SK-N-SH (cell line): ENCODE measurements at regions not wholly inside any gene's neighbourhood (a gene's known extent, or its start where the extent isn't known, plus 50 kb on each side); places are given as distances from the start of the nearest gene placed in this dataset.

ENCODE experiments used
- CTCF ChIA-PET: fragments of 300-600, 350-600 bp; formaldehyde crosslinking; extraction: SDS; loops from one replicate; lab custom pipeline; 2021; lab: Yijun Ruan, JAX
- POLR2A ChIA-PET: fragments of 350-600 bp; sonication (Branson Sonifier 250); formaldehyde crosslinking; extraction: SDS; loops from one replicate; lab custom pipeline; 2020; ENCODE audit warnings: antibody characterized with exemption, inconsistent platforms; lab: Yijun Ruan, JAX
- DNase-seq: peaks from one replicate; pipeline ENCODE4 v3.0.0; 2012
- H2AFZ ChIP-seq: fragments of 200-600 bp; sonication (generic); 2 replicates; pipeline ENCODE4 v1.8.1; 2016; ENCODE audit warnings: antibody characterized with exemption, mild to moderate bottlenecking, low read depth
- H3F3A ChIP-seq: fragments of 200-600 bp; sonication (generic); replicated peaks from 2 replicates; pipeline ENCODE3; 2016; ENCODE audit warnings: antibody characterized with exemption, mild to moderate bottlenecking; ENCODE audit not compliant: insufficient read depth
- H3K27ac ChIP-seq, 2 experiments: fragments of 200-500 bp in 1 of 2; fragments of 200-600 bp in 1 of 2; sonication (Bioruptor generic) in 1 of 2; sonication (generic), shearing (Covaris generic) in 1 of 2; 2 replicates each; pipeline versions ENCODE4 v1.5.1 to v1.6.1; 2014 to 2016; ENCODE audit warnings: low read depth in 2 of 2, inconsistent platforms in 1 of 2, low read length in 1 of 2, mild to moderate bottlenecking in 1 of 2, mixed read lengths in 1 of 2
- H3K27me3 ChIP-seq: fragments of 200-600 bp; sonication (generic), shearing (Covaris generic); 2 replicates; pipeline ENCODE4 v1.6.1; 2016; ENCODE audit warnings: mixed run types; ENCODE audit not compliant: insufficient read depth
- H3K36me3 ChIP-seq, 2 experiments: fragments of 200-500 bp in 1 of 2; fragments of 200-600 bp in 1 of 2; sonication (Bioruptor generic) in 1 of 2; sonication (generic) in 1 of 2; replicated peaks in 1 of 2; 2 replicates each; pipeline versions ENCODE3 to v1.5.1; 2014 to 2016; ENCODE audit warnings: low read length in 1 of 2, mild to moderate bottlenecking in 1 of 2; ENCODE audit not compliant: insufficient read depth in 2 of 2, control insufficient read depth in 1 of 2
- H3K4me1 ChIP-seq, 2 experiments: fragments of 200-500 bp in 1 of 2; fragments of 200-600 bp in 1 of 2; sonication (Bioruptor generic) in 1 of 2; sonication (generic), shearing (Covaris generic) in 1 of 2; 2 replicates each; pipeline versions ENCODE4 v1.5.1 to v1.6.1; 2014 to 2016; ENCODE audit warnings: low read depth in 1 of 2, low read length in 1 of 2, mixed run types in 1 of 2; ENCODE audit not compliant: insufficient read depth in 2 of 2, control insufficient read depth in 1 of 2
- H3K4me2 ChIP-seq: fragments of 200-600 bp; sonication (generic), shearing (Covaris generic); 2 replicates; pipeline ENCODE4 v1.6.1; 2017; ENCODE audit warnings: mixed run types
- H3K4me3 ChIP-seq, 2 experiments: fragments of 200-500 bp in 1 of 2; fragments of 200-600 bp in 1 of 2; sonication (Bioruptor generic) in 1 of 2; sonication (generic), shearing (Covaris generic) in 1 of 2; 2 replicates each; pipeline versions ENCODE4 v1.5.1 to v1.8.1; 2014 to 2016; ENCODE audit warnings: low read depth in 2 of 2, inconsistent platforms in 1 of 2, low read length in 1 of 2, mild to moderate bottlenecking in 1 of 2, mixed read lengths in 1 of 2, moderate library complexity in 1 of 2
- H3K79me2 ChIP-seq: fragments of 200-600 bp; sonication (generic); 2 replicates; pipeline ENCODE4 v1.8.1; 2017; ENCODE audit warnings: mild to moderate bottlenecking; ENCODE audit not compliant: insufficient read depth
- H3K9ac ChIP-seq: fragments of 200-600 bp; sonication (generic); 2 replicates; pipeline ENCODE4 v1.6.1; 2017; ENCODE audit warnings: mixed run types
- H3K9me2 ChIP-seq: fragments of 200-600 bp; sonication (generic); 2 replicates; pipeline ENCODE4 v1.6.1; 2017; ENCODE audit warnings: mixed run types
- H3K9me3 ChIP-seq: fragments of 200-600 bp; sonication (generic); 2 replicates; pipeline ENCODE4 v1.6.1; 2017; ENCODE audit warnings: mixed run types, mild to moderate bottlenecking, moderate library complexity
- H4K20me1 ChIP-seq: fragments of 200-600 bp; sonication (generic); 2 replicates; pipeline ENCODE4 v1.6.1; 2017; ENCODE audit warnings: mild to moderate bottlenecking, mixed run types; ENCODE audit not compliant: insufficient read depth
- ELF1 ChIP-seq: IDR thresholded peaks from 2 replicates; pipeline ENCODE4 v1.4.0; 2012
- EP300 ChIP-seq, 2 experiments: IDR thresholded peaks; 2 replicates each; pipeline versions ENCODE4 v1.4.0 to v1.6.1; 2012; ENCODE audit warnings: borderline replicate concordance in 1 of 2, low read depth in 1 of 2, low read length in 1 of 2
- IRF3 ChIP-seq: fragments of 150-350 bp; IDR thresholded peaks from 2 replicates; pipeline ENCODE4 v1.6.1; 2016; ENCODE audit warnings: mild to moderate bottlenecking, low read depth, low read length
- MAX ChIP-seq: IDR thresholded peaks from 2 replicates; pipeline ENCODE4 v1.4.0; 2012; ENCODE audit warnings: low read depth
- MEF2A ChIP-seq: IDR thresholded peaks from 2 replicates; pipeline ENCODE4 v1.4.0; 2012; ENCODE audit warnings: low read depth, borderline replicate concordance
- NFIC ChIP-seq: IDR thresholded peaks from 2 replicates; pipeline ENCODE4 v1.4.0; 2012; ENCODE audit warnings: borderline replicate concordance
- PBX3 ChIP-seq: IDR thresholded peaks from 2 replicates; pipeline ENCODE4; 2012
- RAD21 ChIP-seq: IDR thresholded peaks from 2 replicates; pipeline ENCODE4 v1.6.1; 2012; ENCODE audit warnings: mild to moderate bottlenecking, low read length
- RXRA ChIP-seq: IDR thresholded peaks from 2 replicates; pipeline ENCODE4 v1.4.0; 2012; ENCODE audit warnings: low read depth, mild to moderate bottlenecking, borderline replicate concordance
- TEAD4 ChIP-seq: IDR thresholded peaks from 2 replicates; pipeline ENCODE4 v1.4.0; 2012; ENCODE audit warnings: mild to moderate bottlenecking, borderline replicate concordance; ENCODE audit not compliant: insufficient read depth
- WGBS: methylation state at CpG from one replicate; pipeline ENCODE4 v1.1.6; 2017; ENCODE audit warnings: low lambda C conversion rate; 5-methylcytosine and 5-hydroxymethylcytosine counted together

- Histone ChIP-seq H3K36me3 (no peaks in the 10 kb centered on the region), H3K4me1 (peaks cover 0 to 2% of the 10 kb centered on the region in 2 experiments; a peak in 1 of 4 replicates), H3K9ac (no peak overlapping the region), H2AFZ (no peak overlapping the region), H3K4me3 (no peak overlapping the region), H3K4me2 (no peak overlapping the region)
- TF ChIP-seq PBX3 (no peak), EP300 (IDR thresholded peaks at IDR 0.05; ENCODE audit: borderline replicate concordance in 1 of 2, low read depth in 1 of 2, low read length in 1 of 2) (no peak), MAX (no peak), RAD21 (no peak), MEF2A (no peak), IRF3 (no peak), TEAD4 (no peak), RXRA (no peak)
- TF ChIP-seq, all 33 proteins: peak for 0
- Histone ChIP-seq H3F3A (no peaks in the 10 kb centered on the region), H3K9me2 (no peaks in the 10 kb centered on the region), H3K27ac (no peak overlapping the region), H3K9me3 (no peaks in the 10 kb centered on the region), H3K79me2 (no peaks in the 10 kb centered on the region), H3K27me3 (no peaks in the 10 kb centered on the region), H4K20me1 (no peaks in the 10 kb centered on the region)
- ChIA-PET POLR2A (no interaction called here), CTCF (no interaction called here)
- DNase-seq, result no peak
- WGBS, result 82% methylated on average over 1 of the region's 1 CpG
Observed at GRCh38 chr10:4382811-4383210, 443.2 kb upstream of the AKR1E2 start.

GRCh38 chr10:4373612-4374011, 452.4 kb upstream of the AKR1E2 start:
- Histone ChIP-seq H3K4me3 (no peak overlapping the region), H3K4me2 (no peak overlapping the region), H4K20me1 (no peaks in the 10 kb centered on the region), H3K9ac (no peak overlapping the region), H3K27ac (peak overlapping the region; percentile 92 to 98), H3K4me1 (peaks cover 5 to 17% of the 10 kb centered on the region in 2 experiments; a peak in 3 of 4 replicates), H3K36me3 (no peaks in the 10 kb centered on the region), H3K27me3 (no peaks in the 10 kb centered on the region), H3K79me2 (no peaks in the 10 kb centered on the region), H3F3A (peaks cover 13% of the 10 kb centered on the region), H3K9me2 (no peaks in the 10 kb centered on the region), H3K9me3 (no peaks in the 10 kb centered on the region), H2AFZ (no peak overlapping the region)
- CTCF ChIA-PET, result no interaction called here
- TF ChIP-seq NFIC (no peak), PBX3 (no peak), ELF1 (no peak)
- WGBS, result 90% methylated on average over 2 of the region's 2 CpGs
- POLR2A ChIA-PET, result no interaction called here
- DNase-seq, result no peak
